PC-9 (cell line): ENCODE measurements at regions not wholly inside any gene's neighbourhood (a gene's known extent, or its start where the extent isn't known, plus 50 kb on each side); places are given as distances from the start of the nearest gene placed in this dataset.

ENCODE experiments used
- BruUV-seq: library from RNA; stranded (reverse); fragments of 400-500 nt; replicated peaks from 2 replicates; lab custom pipeline; 2021; lab: Mats Ljungman, UMichigan
- CTCF ChIA-PET: fragments of 300-600 bp; sonication (Branson Sonifier 250); formaldehyde crosslinking; loops from one replicate; lab custom pipeline; 2022; ENCODE audit warnings: antibody characterized with exemption; lab: Charles Lee
- POLR2A ChIA-PET: fragments of 300-600 bp; sonication (Branson Sonifier 250); formaldehyde crosslinking; loops from one replicate; lab custom pipeline; 2022; ENCODE audit warnings: antibody characterized with exemption; ENCODE audit not compliant: unreplicated experiment; lab: Charles Lee
- DNase-seq, 2 experiments: peaks; one replicate each; pipeline versions ENCODE4 v3.0.0 to v3.0.0-alpha.2; 2015 to 2022; ENCODE audit warnings: mixed read lengths in 1 of 2
- H2AFZ ChIP-seq: fragments of 200-600 bp; sonication (generic); 2 replicates; pipeline ENCODE4 v1.8.1; 2017; ENCODE audit warnings: antibody characterized with exemption
- H3F3A ChIP-seq: fragments of 200-600 bp; sonication (generic); 2 replicates; pipeline ENCODE4 v1.8.1; 2017; ENCODE audit warnings: antibody characterized with exemption, mild to moderate bottlenecking, low read depth; ENCODE audit not compliant: insufficient read depth
- H3K27ac ChIP-seq: fragments of 200-600 bp; sonication (generic); 2 replicates; pipeline ENCODE4 v1.6.1; 2016; ENCODE audit warnings: mixed run types
- H3K27me3 ChIP-seq: fragments of 200-600 bp; sonication (generic); 2 replicates; pipeline ENCODE4 v1.6.1; 2016; ENCODE audit warnings: low read depth, mixed run types; ENCODE audit not compliant: insufficient read depth
- H3K36me3 ChIP-seq: fragments of 200-600 bp; sonication (generic); 2 replicates; pipeline ENCODE4 v1.6.1; 2016; ENCODE audit warnings: low read depth, mixed run types
- H3K4me1 ChIP-seq: fragments of 200-600 bp; sonication (generic); replicated peaks from 2 replicates; pipeline ENCODE4 v1.6.1; 2016; ENCODE audit warnings: mixed run types; ENCODE audit not compliant: insufficient read depth
- H3K4me2 ChIP-seq: fragments of 200-600 bp; sonication (generic); 2 replicates; pipeline ENCODE4 v1.6.1; 2017; ENCODE audit warnings: mixed run types
- H3K4me3 ChIP-seq: fragments of 200-600 bp; sonication (generic); 2 replicates; pipeline ENCODE4 v1.6.1; 2016; ENCODE audit warnings: mixed run types
- H3K79me2 ChIP-seq: fragments of 200-600 bp; sonication (generic); 2 replicates; pipeline ENCODE4 v1.6.1; 2017; ENCODE audit warnings: low read depth, mixed run types
- H3K9me2 ChIP-seq: fragments of 200-600 bp; sonication (generic); 2 replicates; pipeline ENCODE4 v1.8.1; 2017; ENCODE audit warnings: mild to moderate bottlenecking; ENCODE audit not compliant: insufficient read depth
- H3K9me3 ChIP-seq: fragments of 200-600 bp; sonication (generic); 2 replicates; pipeline ENCODE4 v1.8.1; 2016; ENCODE audit warnings: low read depth; ENCODE audit not compliant: insufficient read depth
- H4K20me1 ChIP-seq: fragments of 200-600 bp; sonication (generic); 2 replicates; pipeline ENCODE4 v1.8.1; 2017; ENCODE audit not compliant: insufficient read depth
- EZH2 ChIP-seq: fragments of 200-600 bp; sonication (generic); IDR thresholded peaks from 2 replicates; pipeline ENCODE4 v1.8.0; 2017; ENCODE audit warnings: antibody characterized with exemption, low read depth
- intact Hi-C: fragments of 100-400 bp; cut with micrococcal nuclease; formaldehyde crosslinking; loops from one replicate; pipeline ENCODE4 v1.10.0; 2022; ENCODE audit not compliant: unreplicated experiment
- TF ChIP-seq, protein P1 (sequence below): fragments of 200-600 bp; sonication (generic); conservative IDR thresholded peaks from 2 replicates; pipeline ENCODE4 v1.6.1; 2017; ENCODE audit warnings: mixed run types, antibody characterized with exemption, mild to moderate bottlenecking, moderate library complexity

- intact Hi-C loops, result no loop called here
- Histone ChIP-seq H3K9me3 (no peaks in the 10 kb centered on the region), H3K4me2 (no peak overlapping the region), H3K9me2 (no peaks in the 10 kb centered on the region), H3K79me2 (no peaks in the 10 kb centered on the region), H4K20me1 (no peaks in the 10 kb centered on the region), H3K4me1 (no peaks in the 10 kb centered on the region), H3K27me3 (no peaks in the 10 kb centered on the region), H3K27ac (peak overlapping the region; percentile 66), H2AFZ (no peak overlapping the region), H3F3A (no peaks in the 10 kb centered on the region; the same call in 1 of the 2 replicates), H3K4me3 (no peak overlapping the region), H3K36me3 (no peaks in the 10 kb centered on the region)
- BruUV-seq, result no TSS peak
- ChIA-PET CTCF (no interaction called here), POLR2A (no interaction called here)
- TF ChIP-seq EZH2, result no peak
- TF ChIP-seq, protein P1, sequence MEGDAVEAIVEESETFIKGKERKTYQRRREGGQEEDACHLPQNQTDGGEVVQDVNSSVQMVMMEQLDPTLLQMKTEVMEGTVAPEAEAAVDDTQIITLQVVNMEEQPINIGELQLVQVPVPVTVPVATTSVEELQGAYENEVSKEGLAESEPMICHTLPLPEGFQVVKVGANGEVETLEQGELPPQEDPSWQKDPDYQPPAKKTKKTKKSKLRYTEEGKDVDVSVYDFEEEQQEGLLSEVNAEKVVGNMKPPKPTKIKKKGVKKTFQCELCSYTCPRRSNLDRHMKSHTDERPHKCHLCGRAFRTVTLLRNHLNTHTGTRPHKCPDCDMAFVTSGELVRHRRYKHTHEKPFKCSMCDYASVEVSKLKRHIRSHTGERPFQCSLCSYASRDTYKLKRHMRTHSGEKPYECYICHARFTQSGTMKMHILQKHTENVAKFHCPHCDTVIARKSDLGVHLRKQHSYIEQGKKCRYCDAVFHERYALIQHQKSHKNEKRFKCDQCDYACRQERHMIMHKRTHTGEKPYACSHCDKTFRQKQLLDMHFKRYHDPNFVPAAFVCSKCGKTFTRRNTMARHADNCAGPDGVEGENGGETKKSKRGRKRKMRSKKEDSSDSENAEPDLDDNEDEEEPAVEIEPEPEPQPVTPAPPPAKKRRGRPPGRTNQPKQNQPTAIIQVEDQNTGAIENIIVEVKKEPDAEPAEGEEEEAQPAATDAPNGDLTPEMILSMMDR, result no peak
- DNase-seq, result peak in 1 of 2 experiments; percentile 62
Measured at GRCh38 chr2:187959821-187960220, 331.9 kb upstream of the GULP1 start.

- Histone ChIP-seq H3F3A (no peaks in the 10 kb centered on the region; the same call in 1 of the 2 replicates), H3K9me3 (no peaks in the 10 kb centered on the region), H3K27ac (no peak overlapping the region), H3K4me3 (no peak overlapping the region), H2AFZ (no peak overlapping the region), H4K20me1 (no peaks in the 10 kb centered on the region), H3K27me3 (no peaks in the 10 kb centered on the region), H3K79me2 (no peaks in the 10 kb centered on the region), H3K4me1 (no peaks in the 10 kb centered on the region), H3K9me2 (no peaks in the 10 kb centered on the region), H3K36me3 (no peaks in the 10 kb centered on the region), H3K4me2 (no peak overlapping the region)
- DNase-seq, result no peak
- CTCF ChIA-PET, result no interaction called here
- no TSS peak for BruUV-seq
- intact Hi-C loops, result no loop called here
- no peak for TF ChIP-seq EZH2
- TF ChIP-seq, protein P1, result no peak
- POLR2A ChIA-PET, result no interaction called here
Measured at GRCh38 chr2:187962538-187962937, 329.1 kb upstream of the GULP1 start.

- Histone ChIP-seq H3F3A (no peaks in the 10 kb centered on the region; the same call in 1 of the 2 replicates), H3K4me3 (no peak overlapping the region), H3K4me1 (no peaks in the 10 kb centered on the region), H2AFZ (no peak overlapping the region), H3K9me3 (no peaks in the 10 kb centered on the region), H3K27me3 (no peaks in the 10 kb centered on the region), H3K36me3 (no peaks in the 10 kb centered on the region), H4K20me1 (no peaks in the 10 kb centered on the region), H3K4me2 (no peak overlapping the region), H3K9me2 (no peaks in the 10 kb centered on the region), H3K27ac (no peak overlapping the region), H3K79me2 (no peaks in the 10 kb centered on the region)
- DNase-seq, result no peak
- CTCF ChIA-PET, result no interaction called here
- TF ChIP-seq EZH2, result no peak
- intact Hi-C loops, result no loop called here
- POLR2A ChIA-PET, result no interaction called here
- BruUV-seq, result no TSS peak
Measured at GRCh38 chr2:187964746-187965145, 326.9 kb upstream of the GULP1 start.

- H3K4me3 ChIP-seq, result no peak overlapping the region
- H3K79me2 ChIP-seq, result no peaks in the 10 kb centered on the region
- H3K27ac ChIP-seq, result no peak overlapping the region
- H3K4me1 ChIP-seq, result no peaks in the 10 kb centered on the region
- H2AFZ ChIP-seq, result no peak overlapping the region
- no peaks in the 10 kb centered on the region for H3F3A ChIP-seq
- no peaks in the 10 kb centered on the region for H3K27me3 ChIP-seq
- no peak overlapping the region for H3K4me2 ChIP-seq
- no peaks in the 10 kb centered on the region for H3K9me2 ChIP-seq
- H4K20me1 ChIP-seq, result no peaks in the 10 kb centered on the region
- ChIA-PET POLR2A (no interaction called here), CTCF (no interaction called here)
- no TSS peak for BruUV-seq
- TF ChIP-seq EZH2, result no peak
- TF ChIP-seq, protein P1, result no peak
- H3K9me3 ChIP-seq, result no peaks in the 10 kb centered on the region
- intact Hi-C loops, result no loop called here
- DNase-seq, result no peak
- H3K36me3 ChIP-seq, result no peaks in the 10 kb centered on the region
Measured at GRCh38 chr2:187966924-187967323, 324.8 kb upstream of the GULP1 start.
